H9 (cell line): ENCODE measurements at regions not wholly inside any gene's neighbourhood (a gene's known extent, or its start where the extent isn't known, plus 50 kb on each side); places are given as distances from the start of the nearest gene placed in this dataset.

Experiments used
- DNase-seq: peaks from one replicate; pipeline ENCODE4 v3.0.0-alpha.2; 2017
- H2AFZ ChIP-seq: one replicate; pipeline ENCODE4 v1.6.1; 2013; ENCODE audit warnings: mild to moderate bottlenecking, low read length, control low read depth, moderate library complexity
- H2AK5ac ChIP-seq: 2 replicates; pipeline ENCODE4 v1.6.1; 2013; ENCODE audit warnings: low read length, control low read depth, mixed read lengths; ENCODE audit not compliant: insufficient read length
- H2BK120ac ChIP-seq: one replicate; pipeline ENCODE4 v1.6.1; 2013; ENCODE audit warnings: low read depth, mild to moderate bottlenecking, low read length, control low read depth, inconsistent platforms; ENCODE audit not compliant: poor library complexity, severe bottlenecking
- H2BK12ac ChIP-seq: 2 replicates; pipeline ENCODE4 v1.6.1; 2013; ENCODE audit warnings: low read length, control low read depth, mixed read lengths, low read depth; ENCODE audit not compliant: insufficient read length
- H2BK15ac ChIP-seq: 2 replicates; pipeline ENCODE4 v1.6.1; 2013; ENCODE audit warnings: low read depth, low read length, control low read depth
- H2BK20ac ChIP-seq: one replicate; pipeline ENCODE4 v1.6.1; 2013; ENCODE audit warnings: low read depth, mild to moderate bottlenecking, low read length, control low read depth, inconsistent platforms; ENCODE audit not compliant: poor library complexity, severe bottlenecking
- H2BK5ac ChIP-seq: 2 replicates; pipeline ENCODE4 v1.6.1; 2013; ENCODE audit warnings: low read length, control low read depth, mixed read lengths; ENCODE audit not compliant: insufficient read length
- H3K14ac ChIP-seq: 2 replicates; pipeline ENCODE4 v1.6.1; 2013; ENCODE audit warnings: low read length, control low read depth; ENCODE audit not compliant: insufficient read depth
- H3K18ac ChIP-seq: 2 replicates; pipeline ENCODE4 v1.6.1; 2013; ENCODE audit warnings: low read depth, mild to moderate bottlenecking, mixed read lengths, low read length, control low read depth; ENCODE audit not compliant: insufficient read length
- H3K23ac ChIP-seq: 2 replicates; pipeline ENCODE4 v1.6.1; 2013; ENCODE audit warnings: low read length, control low read depth, mixed read lengths, low read depth; ENCODE audit not compliant: insufficient read length
- H3K23me2 ChIP-seq: 2 replicates; pipeline ENCODE4 v1.6.1; 2013; ENCODE audit warnings: low read depth, mild to moderate bottlenecking, mixed read lengths, low read length, control low read depth; ENCODE audit not compliant: insufficient read length, poor library complexity, severe bottlenecking
- H3K27ac ChIP-seq: 2 replicates; pipeline ENCODE4 v1.5.1; 2013; ENCODE audit warnings: low read length, control low read depth, mixed read lengths, low read depth; ENCODE audit not compliant: insufficient read length
- H3K27me3 ChIP-seq: 2 replicates; pipeline ENCODE4 v1.6.1; 2013; ENCODE audit warnings: low read length, control low read depth, inconsistent platforms; ENCODE audit not compliant: insufficient read depth
- H3K4ac ChIP-seq: 2 replicates; pipeline ENCODE4 v1.6.1; 2013; ENCODE audit warnings: low read depth, mild to moderate bottlenecking, control low read depth, inconsistent platforms, low read length, moderate library complexity
- H3K4me1 ChIP-seq: 2 replicates; pipeline ENCODE4 v1.6.1; 2013; ENCODE audit warnings: low read length, control low read depth, inconsistent platforms; ENCODE audit not compliant: insufficient read depth
- H3K4me2 ChIP-seq: 2 replicates; pipeline ENCODE4 v1.6.1; 2013; ENCODE audit warnings: low read length, control low read depth, mixed read lengths; ENCODE audit not compliant: insufficient read length, insufficient read depth
- H3K56ac ChIP-seq: 2 replicates; pipeline ENCODE4 v1.6.1; 2013; ENCODE audit warnings: low read depth, mild to moderate bottlenecking, mixed read lengths, low read length, control low read depth; ENCODE audit not compliant: insufficient read length
- H3K79me1 ChIP-seq: 2 replicates; pipeline ENCODE4 v1.6.1; 2013; ENCODE audit warnings: low read depth, mild to moderate bottlenecking, moderate library complexity, low read length, control low read depth, inconsistent platforms; ENCODE audit not compliant: insufficient read depth, poor library complexity, severe bottlenecking
- H3K79me2 ChIP-seq: 2 replicates; pipeline ENCODE4 v1.6.1; 2013; ENCODE audit warnings: low read length, control low read depth, inconsistent platforms; ENCODE audit not compliant: insufficient read depth
- H3K9ac ChIP-seq: 2 replicates; pipeline ENCODE4 v1.6.1; 2013; ENCODE audit warnings: low read length, control low read depth, mixed read lengths; ENCODE audit not compliant: insufficient read length; ENCODE audit errors: extremely low read depth
- H3K9me3 ChIP-seq: one replicate; pipeline ENCODE4 v1.6.1; 2013; ENCODE audit warnings: low read depth, low read length, inconsistent platforms; ENCODE audit not compliant: control insufficient read depth
- H3T11ph ChIP-seq: one replicate; pipeline ENCODE4 v1.6.1; 2013; ENCODE audit warnings: mild to moderate bottlenecking, low read length, control low read depth, inconsistent platforms
- H4K20me1 ChIP-seq: one replicate; pipeline ENCODE4 v1.6.1; 2013; ENCODE audit not compliant: control insufficient read depth, insufficient read length, insufficient read depth
- H4K5ac ChIP-seq: 2 replicates; pipeline ENCODE4 v1.6.1; 2013; ENCODE audit warnings: low read depth, mild to moderate bottlenecking, mixed read lengths, low read length, control low read depth; ENCODE audit not compliant: insufficient read length
- H4K8ac ChIP-seq: replicated peaks from 2 replicates; pipeline ENCODE4 v1.6.1; 2013; ENCODE audit warnings: low read length, control low read depth, mixed read lengths, low read depth; ENCODE audit not compliant: insufficient read length
- H4K91ac ChIP-seq: 2 replicates; pipeline ENCODE4 v1.6.1; 2013; ENCODE audit warnings: low read depth, mild to moderate bottlenecking, moderate library complexity, mixed read lengths, low read length, control low read depth; ENCODE audit not compliant: insufficient read length
- H3K27ac Mint-ChIP-seq, 3 experiments: 2 replicates in 2 of 3; 3 replicates in 1 of 3; pipeline ENCODE4 v1.8.0; 2020 to 2021; ENCODE audit warnings: mixed read lengths in 3 of 3, mild to moderate bottlenecking in 1 of 3, moderate library complexity in 1 of 3
- H3K27me3 Mint-ChIP-seq: 2 replicates; pipeline ENCODE4 v1.8.0; 2021; ENCODE audit warnings: low read depth, mild to moderate bottlenecking, moderate library complexity, mixed read lengths
- H3K36me3 Mint-ChIP-seq, 3 experiments: 2 replicates in 2 of 3; 3 replicates in 1 of 3; pipeline ENCODE4 v1.8.0; 2020 to 2021; ENCODE audit warnings: low read depth in 3 of 3, mixed read lengths in 3 of 3; ENCODE audit not compliant: insufficient read depth in 1 of 3
- H3K4me1 Mint-ChIP-seq, 2 experiments: 2 replicates each; pipeline ENCODE4 v1.8.0; 2020; ENCODE audit warnings: mixed read lengths in 2 of 2
- H3K4me3 Mint-ChIP-seq, 2 experiments: 2 replicates in 1 of 2; 3 replicates in 1 of 2; pipeline ENCODE4 v1.8.0; 2020 to 2021; ENCODE audit warnings: mild to moderate bottlenecking in 2 of 2, mixed read lengths in 2 of 2, moderate library complexity in 1 of 2
- H3K9me3 Mint-ChIP-seq, 2 experiments: 2 replicates in 1 of 2; 3 replicates in 1 of 2; pipeline ENCODE4 v1.8.0; 2020; ENCODE audit warnings: mild to moderate bottlenecking in 2 of 2, mixed read lengths in 2 of 2, moderate library complexity in 1 of 2
- CTCF ChIP-seq: fragments of 200-600 bp; sonication (generic); conservative IDR thresholded peaks from 3 replicates; pipeline ENCODE4 v1.8.0; 2021; ENCODE audit warnings: antibody characterized with exemption, mild to moderate bottlenecking
- WGBS: extraction: QIAGEN DNeasy Blood & Tissue Kit; methylation state at CpG from one replicate; pipeline ENCODE4 v1.1.7; 2013; ENCODE audit warnings: missing lambda C conversion rate, low lambda C conversion rate, mixed read lengths; ENCODE audit not compliant: insufficient read length; ENCODE audit errors: extremely low coverage; 5-methylcytosine and 5-hydroxymethylcytosine counted together

- Mint-ChIP-seq H3K27me3 (no peaks in the 10 kb centered on the region), H3K4me3 (no peak overlapping the region)
Measured at GRCh38 chr3:64422192-64422591, 196.9 kb upstream of the PRICKLE2 start.

More at GRCh38 chr3:64422192-64422591, 196.9 kb upstream of the PRICKLE2 start:
- H2BK5ac ChIP-seq, result no peak overlapping the region
- H3K36me3 Mint-ChIP-seq, result no peaks in the 10 kb centered on the region; a peak in 1 of 7 replicates
- no peak overlapping the region for H3K23ac ChIP-seq
- no peak overlapping the region for H4K91ac ChIP-seq
- H3K9me3 Mint-ChIP-seq, result no peaks in the 10 kb centered on the region
- no peak overlapping the region for H2BK12ac ChIP-seq
- H3K4me2 ChIP-seq, result no peak overlapping the region
- H4K5ac ChIP-seq, result no peak overlapping the region
- no peak overlapping the region for H2BK120ac ChIP-seq
- H3T11ph ChIP-seq, result no peak overlapping the region
- no CpG with 5 or more reads among the region's 7 CpGs for WGBS
- no peak overlapping the region for H3K18ac ChIP-seq
- no peak for TF ChIP-seq CTCF
- no peak overlapping the region for H2AK5ac ChIP-seq
- H3K4ac ChIP-seq, result no peak overlapping the region
- no peaks in the 10 kb centered on the region for H3K27me3 ChIP-seq
- H3K27ac ChIP-seq, result no peak overlapping the region
- no peak overlapping the region for H2BK15ac ChIP-seq
- H3K27ac Mint-ChIP-seq, result no peak overlapping the region
- no peak overlapping the region for H2BK20ac ChIP-seq
- H3K9me3 ChIP-seq, result no peaks in the 10 kb centered on the region
- no peaks in the 10 kb centered on the region for H3K79me1 ChIP-seq
- no peak overlapping the region for H3K14ac ChIP-seq
- H4K8ac ChIP-seq, result no peak overlapping the region
- no peak overlapping the region for H2AFZ ChIP-seq
- no peaks in the 10 kb centered on the region; the same call in 1 of the 2 replicates for H3K4me1 ChIP-seq
- DNase-seq, result no peak
- no peaks in the 10 kb centered on the region for H4K20me1 ChIP-seq
- H3K23me2 ChIP-seq, result no peaks in the 10 kb centered on the region
- H3K79me2 ChIP-seq, result no peaks in the 10 kb centered on the region
- H3K56ac ChIP-seq, result no peak overlapping the region
- no peak overlapping the region for H3K9ac ChIP-seq
- H3K4me1 Mint-ChIP-seq, result peaks cover 14 to 22% of the 10 kb centered on the region in 2 experiments
